ENCODE measurements at regions not wholly inside any gene's neighbourhood (a gene's known extent, or its start where the extent isn't known, plus 50 kb on each side); places are given as distances from the start of the nearest gene placed in this dataset.
A peak's percentile ranks its signal among the peaks of the same experiment; 100 is the strongest.

GRCh38 chr15:25062551-25063430 is 108.0 kb downstream of the SNRPN start:
- no peaks in the 10 kb centered on the region for H3K4me1 Mint-ChIP-seq (ENCODE audit: low read depth)
- TF ChIP-seq CTCF (IDR thresholded peaks at IDR 0.05; ENCODE audit: unreplicated experiment): no peak
- peak overlapping the region; percentile 37 for H3K27ac Mint-ChIP-seq
- no peaks in the 10 kb centered on the region for H3K27me3 Mint-ChIP-seq
- DNase-seq (ENCODE audit: low spot score, unreplicated experiment): no peak
- peaks cover 99% of the 10 kb centered on the region for H3K36me3 Mint-ChIP-seq (ENCODE audit: insufficient read depth)
- peaks cover 82% of the 10 kb centered on the region for H3K9me3 Mint-ChIP-seq (ENCODE audit: low read depth)
- H3K4me3 Mint-ChIP-seq (ENCODE audit: low read depth): no peak overlapping the region

- Mint-ChIP-seq H3K36me3 (ENCODE audit: insufficient read depth) (peaks cover 100% of the 10 kb centered on the region), H3K27me3 (no peaks in the 10 kb centered on the region), H3K9me3 (ENCODE audit: low read depth) (peaks cover 86% of the 10 kb centered on the region), H3K4me1 (ENCODE audit: low read depth) (no peaks in the 10 kb centered on the region), H3K27ac (no peak overlapping the region), H3K4me3 (ENCODE audit: low read depth) (no peak overlapping the region)
- no peak for DNase-seq (ENCODE audit: low spot score, unreplicated experiment)
- no peak for TF ChIP-seq CTCF (IDR thresholded peaks at IDR 0.05; ENCODE audit: unreplicated experiment)
Measured at GRCh38 chr15:25065286-25065685, 110.5 kb downstream of the SNRPN start.

GRCh38 chr15:25065876-25066275 is 111.1 kb downstream of the SNRPN start:
- Mint-ChIP-seq H3K27me3 (no peaks in the 10 kb centered on the region), H3K27ac (peak overlapping the region; percentile 88), H3K4me3 (ENCODE audit: low read depth) (no peak overlapping the region), H3K4me1 (ENCODE audit: low read depth) (no peaks in the 10 kb centered on the region), H3K36me3 (ENCODE audit: insufficient read depth) (peaks cover 100% of the 10 kb centered on the region), H3K9me3 (ENCODE audit: low read depth) (peaks cover 86% of the 10 kb centered on the region)
- no peak for DNase-seq (ENCODE audit: low spot score, unreplicated experiment)
- no peak for TF ChIP-seq CTCF (IDR thresholded peaks at IDR 0.05; ENCODE audit: unreplicated experiment)

- peaks cover 85% of the 10 kb centered on the region for H3K9me3 Mint-ChIP-seq (ENCODE audit: low read depth)
- H3K4me1 Mint-ChIP-seq (ENCODE audit: low read depth): no peaks in the 10 kb centered on the region
- TF ChIP-seq CTCF (IDR thresholded peaks at IDR 0.05; ENCODE audit: unreplicated experiment): no peak
- H3K27me3 Mint-ChIP-seq: no peaks in the 10 kb centered on the region
- no peak overlapping the region for H3K27ac Mint-ChIP-seq
- H3K4me3 Mint-ChIP-seq (ENCODE audit: low read depth): no peak overlapping the region
- DNase-seq (ENCODE audit: low spot score, unreplicated experiment): no peak
- H3K36me3 Mint-ChIP-seq (ENCODE audit: insufficient read depth): peaks cover 100% of the 10 kb centered on the region
Measured at GRCh38 chr15:25066708-25067107, 111.9 kb downstream of the SNRPN start.

GRCh38 chr15:25067725-25068309 is 113.0 kb downstream of the SNRPN start:
- Mint-ChIP-seq H3K36me3 (ENCODE audit: insufficient read depth) (peaks cover 100% of the 10 kb centered on the region), H3K27ac (no peak overlapping the region), H3K4me1 (ENCODE audit: low read depth) (no peaks in the 10 kb centered on the region), H3K4me3 (ENCODE audit: low read depth) (no peak overlapping the region), H3K9me3 (ENCODE audit: low read depth) (peaks cover 90% of the 10 kb centered on the region), H3K27me3 (no peaks in the 10 kb centered on the region)
- DNase-seq (ENCODE audit: low spot score, unreplicated experiment): no peak
- TF ChIP-seq CTCF (IDR thresholded peaks at IDR 0.05; ENCODE audit: unreplicated experiment): no peak

Data from progenitor cell of endocrine pancreas (in vitro differentiated cells).